Urinary bladder (tissue), 3 donors: ENCODE measurements at regions not wholly inside any gene's neighbourhood (a gene's known extent, or its start where the extent isn't known, plus 50 kb on each side); places are given as distances from the start of the nearest gene placed in this dataset.

ENCODE experiments used
- DNase-seq: peaks from one replicate; pipeline ENCODE4 v3.0.0-alpha.2; 2015; ENCODE audit errors: extremely low spot score
- H3K27ac ChIP-seq: one replicate; pipeline ENCODE4 v1.5.1; 2013; ENCODE audit warnings: low read depth, mild to moderate bottlenecking, moderate library complexity
- H3K36me3 ChIP-seq: one replicate; pipeline ENCODE4 v1.6.1; 2013; ENCODE audit warnings: mild to moderate bottlenecking, moderate library complexity; ENCODE audit not compliant: insufficient read depth
- H3K4me1 ChIP-seq: one replicate; pipeline ENCODE4 v1.6.1; 2013; ENCODE audit warnings: mild to moderate bottlenecking, moderate library complexity; ENCODE audit not compliant: insufficient read depth
- H3K4me3 ChIP-seq: one replicate; pipeline ENCODE4 v1.5.1; 2013; ENCODE audit warnings: low read depth, low read length
- WGBS: extraction: QIAGEN DNeasy Blood & Tissue Kit; methylation state at CpG from one replicate; pipeline ENCODE4 v1.1.7; 2013; 5-methylcytosine and 5-hydroxymethylcytosine counted together
- donor health status: healthy with polysubstance abuse.
- donor health status: healthy.

DNA sequence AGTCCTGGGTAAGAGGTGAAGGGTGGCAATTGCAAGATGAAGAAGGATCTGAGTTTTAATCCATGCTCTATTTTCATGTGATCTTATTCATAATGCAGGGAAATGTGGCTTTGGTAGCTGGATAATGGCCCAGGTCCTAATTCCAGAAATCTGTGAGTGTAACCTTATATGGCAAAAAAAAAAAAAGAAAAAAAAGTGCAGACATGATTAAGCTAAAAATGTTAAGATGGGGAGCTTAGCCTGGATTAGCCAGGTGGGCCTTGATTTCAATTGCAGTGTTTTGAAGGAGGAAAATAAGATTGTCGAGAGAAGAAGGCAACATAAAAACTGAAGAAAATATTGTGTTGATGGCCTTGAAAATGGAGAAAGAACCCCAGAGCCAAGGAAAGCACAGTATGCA, 867.7 kb upstream of the HS3ST1 start:
- no peak for DNase-seq
- Histone ChIP-seq H3K27ac (no peak overlapping the region), H3K36me3 (no peaks in the 10 kb centered on the region), H3K4me1 (no peaks in the 10 kb centered on the region), H3K4me3 (no peak overlapping the region)
- WGBS = 52% methylated on average over 1 of the region's 1 CpG

- H3K27ac ChIP-seq = no peak overlapping the region
- H3K4me3 ChIP-seq = no peak overlapping the region
- no peaks in the 10 kb centered on the region for H3K4me1 ChIP-seq
- WGBS = 97% methylated on average over 1 of the region's 1 CpG
- no peak for DNase-seq
- H3K36me3 ChIP-seq = no peaks in the 10 kb centered on the region
Measured at GRCh38 chr4:12293906-12294525, 865.3 kb upstream of the HS3ST1 start.

GRCh38 chr4:12286351-12286750, 857.7 kb upstream of the HS3ST1 start:
- H3K36me3 ChIP-seq = no peaks in the 10 kb centered on the region
- H3K27ac ChIP-seq = no peak overlapping the region
- no peak for DNase-seq
- H3K4me1 ChIP-seq = no peaks in the 10 kb centered on the region
- WGBS = 85% methylated on average over 5 of the region's 5 CpGs
- no peak overlapping the region for H3K4me3 ChIP-seq

- 50% methylated on average over 4 of the region's 4 CpGs for WGBS
Measured at GRCh38 chr4:12270546-12270945, 841.9 kb upstream of the HS3ST1 start.

GRCh38 chr4:12265554-12265953, 836.9 kb upstream of the HS3ST1 start:
- no peak for DNase-seq
- no peaks in the 10 kb centered on the region for H3K36me3 ChIP-seq
- no peak overlapping the region for H3K4me3 ChIP-seq
- H3K27ac ChIP-seq = no peak overlapping the region
- H3K4me1 ChIP-seq = no peaks in the 10 kb centered on the region
- WGBS = 90% methylated on average over 2 of the region's 2 CpGs

More at GRCh38 chr4:12270546-12270945, 841.9 kb upstream of the HS3ST1 start:
- Histone ChIP-seq H3K4me1 (no peaks in the 10 kb centered on the region), H3K36me3 (no peaks in the 10 kb centered on the region), H3K4me3 (no peak overlapping the region), H3K27ac (no peak overlapping the region)
- no peak for DNase-seq

DNA sequence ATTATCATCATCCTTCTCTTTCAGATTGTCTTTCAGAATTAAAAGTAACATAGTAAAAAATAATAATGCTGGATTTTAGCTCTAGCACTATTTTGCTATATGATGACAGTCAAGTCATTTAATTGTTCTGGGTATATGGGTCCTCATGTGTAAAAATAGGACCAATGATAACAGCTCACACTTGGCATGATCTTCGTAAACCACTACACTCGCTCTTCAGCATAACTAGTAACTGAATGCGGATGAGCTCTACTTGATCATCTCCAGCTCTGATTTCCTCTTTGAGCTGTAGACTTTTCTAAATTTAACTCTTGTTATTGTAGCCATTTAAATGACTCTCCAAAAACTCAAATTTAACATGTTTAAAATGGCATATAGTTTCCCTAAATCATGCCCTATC, 831.8 kb upstream of the HS3ST1 start:
- Histone ChIP-seq H3K4me1 (no peaks in the 10 kb centered on the region), H3K4me3 (no peak overlapping the region), H3K36me3 (no peaks in the 10 kb centered on the region), H3K27ac (no peak overlapping the region)
- WGBS = 86% methylated on average over 3 of the region's 3 CpGs
- DNase-seq = no peak

DNA sequence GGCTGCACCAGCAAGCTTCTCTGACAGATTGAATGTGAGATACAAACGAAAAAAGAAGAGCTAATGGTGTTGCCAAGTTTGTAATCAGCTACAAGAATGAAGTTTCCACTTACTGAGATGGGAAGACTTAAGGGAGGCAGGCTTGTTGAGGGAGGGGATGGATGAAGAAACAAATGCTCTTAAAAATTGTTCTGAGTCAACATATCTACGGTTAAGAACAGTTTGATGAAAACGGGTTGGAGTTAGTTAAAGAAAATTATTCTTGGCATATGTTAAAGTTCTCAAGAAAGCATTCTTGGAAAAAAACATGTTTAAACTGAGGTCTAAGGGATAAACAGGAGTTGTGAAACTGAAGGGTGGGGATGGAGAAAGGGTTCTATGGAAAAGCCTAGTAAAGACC, 816.3 kb upstream of the HS3ST1 start:
- no peak overlapping the region for H3K27ac ChIP-seq
- no peak overlapping the region for H3K4me3 ChIP-seq
- no peaks in the 10 kb centered on the region for H3K4me1 ChIP-seq
- WGBS = 41% methylated on average over 3 of the region's 3 CpGs
- DNase-seq = no peak
- H3K36me3 ChIP-seq = no peaks in the 10 kb centered on the region

GRCh38 chr4:12242354-12242753, 813.7 kb upstream of the HS3ST1 start:
- Histone ChIP-seq H3K27ac (no peak overlapping the region), H3K36me3 (no peaks in the 10 kb centered on the region), H3K4me3 (no peak overlapping the region), H3K4me1 (no peaks in the 10 kb centered on the region)
- 80% methylated on average over 2 of the region's 2 CpGs for WGBS
- DNase-seq = no peak

DNA sequence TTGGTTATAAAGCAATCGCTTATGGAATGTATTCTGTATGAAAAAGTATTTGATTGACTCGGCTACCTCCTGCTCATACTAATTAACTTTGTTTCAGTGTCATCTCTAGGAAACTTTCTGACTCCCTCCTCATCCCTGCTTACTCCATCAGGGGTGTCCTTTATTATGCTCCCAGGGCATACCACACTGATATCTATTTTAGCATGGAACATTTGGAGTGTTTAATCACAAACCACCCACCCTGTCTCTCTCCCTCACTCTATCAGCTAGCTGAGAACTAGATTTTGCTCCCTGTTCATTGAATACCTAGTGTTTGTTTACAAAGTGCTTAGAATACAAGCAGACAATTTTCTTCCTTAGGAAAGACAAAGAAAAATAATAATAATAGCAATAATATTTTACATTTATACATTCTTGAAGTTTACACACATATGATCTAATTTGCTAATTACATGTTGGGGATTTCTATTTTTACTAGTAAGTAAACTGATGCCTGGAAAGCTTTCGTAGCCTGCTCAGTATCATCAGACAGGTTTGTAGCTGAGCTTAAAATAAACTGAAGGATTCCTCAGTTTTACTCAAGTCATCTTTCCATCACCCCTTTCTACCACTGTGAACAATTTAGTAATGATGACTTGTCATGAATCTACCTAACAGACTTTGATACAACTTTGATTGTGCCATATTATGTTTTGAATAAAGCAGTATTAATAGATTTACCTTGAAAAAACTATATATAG, 811.4 kb upstream of the HS3ST1 start:
- H3K36me3 ChIP-seq = no peaks in the 10 kb centered on the region
- 61% methylated on average over 3 of the region's 3 CpGs for WGBS

GRCh38 chr4:12231098-12231497, 802.4 kb upstream of the HS3ST1 start:
- 38% methylated on average over 6 of the region's 6 CpGs for WGBS
- H3K4me3 ChIP-seq = no peak overlapping the region
- no peak overlapping the region for H3K27ac ChIP-seq
- H3K36me3 ChIP-seq = no peaks in the 10 kb centered on the region
- no peaks in the 10 kb centered on the region for H3K4me1 ChIP-seq
- no peak for DNase-seq

More for the DNA sequence above, 811.4 kb upstream of the HS3ST1 start:
- no peaks in the 10 kb centered on the region for H3K4me1 ChIP-seq
- DNase-seq = no peak
- no peak overlapping the region for H3K4me3 ChIP-seq
- H3K27ac ChIP-seq = no peak overlapping the region

GRCh38 chr4:12221031-12221430, 792.3 kb upstream of the HS3ST1 start:
- no peak for DNase-seq
- no peak overlapping the region for H3K4me3 ChIP-seq
- WGBS = 83% methylated on average over 2 of the region's 2 CpGs
- no peaks in the 10 kb centered on the region for H3K36me3 ChIP-seq
- H3K4me1 ChIP-seq = no peaks in the 10 kb centered on the region
- H3K27ac ChIP-seq = no peak overlapping the region

DNA sequence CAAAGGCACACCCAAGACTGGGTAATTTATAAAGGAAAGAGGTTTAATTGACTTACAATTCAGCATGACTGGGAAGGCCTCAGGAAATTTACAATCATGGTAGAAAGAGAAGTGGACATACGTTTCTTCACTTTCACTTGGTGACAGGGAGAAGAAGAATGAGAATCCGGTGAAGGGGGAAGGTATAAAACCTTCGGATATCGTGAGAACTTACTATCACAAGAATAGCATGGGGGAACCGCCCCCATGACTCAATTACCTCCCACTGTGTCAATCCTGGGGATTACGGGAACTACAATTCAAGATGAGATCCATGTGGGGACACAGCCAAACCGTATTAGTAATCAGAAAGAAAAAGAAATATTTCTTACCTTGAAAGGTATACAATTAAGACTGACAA, 782.9 kb upstream of the HS3ST1 start:
- DNase-seq = no peak
- Histone ChIP-seq H3K4me3 (no peak overlapping the region), H3K27ac (no peak overlapping the region), H3K36me3 (no peaks in the 10 kb centered on the region), H3K4me1 (no peaks in the 10 kb centered on the region)
- WGBS = 80% methylated on average over 7 of the region's 7 CpGs

DNA sequence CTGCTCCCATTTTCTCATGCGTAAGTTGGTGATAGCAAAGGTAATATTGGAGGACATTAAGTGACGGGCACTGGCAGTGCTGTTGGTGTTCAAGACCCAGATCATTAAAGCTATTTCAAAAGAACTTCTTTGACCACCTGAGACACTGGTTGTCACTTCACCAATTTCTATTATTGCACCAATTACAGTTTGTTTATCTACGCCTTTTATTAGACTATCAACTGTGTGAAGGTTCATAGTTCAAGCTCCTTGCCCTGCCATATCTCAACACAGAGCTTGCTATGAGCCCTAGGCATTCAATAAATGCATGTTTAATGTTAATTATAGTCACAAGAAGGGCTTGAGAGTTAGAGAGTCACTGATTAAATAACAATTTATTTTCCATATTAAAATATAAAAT, 778.7 kb upstream of the HS3ST1 start:
- 96% methylated on average over 3 of the region's 3 CpGs for WGBS

DNA sequence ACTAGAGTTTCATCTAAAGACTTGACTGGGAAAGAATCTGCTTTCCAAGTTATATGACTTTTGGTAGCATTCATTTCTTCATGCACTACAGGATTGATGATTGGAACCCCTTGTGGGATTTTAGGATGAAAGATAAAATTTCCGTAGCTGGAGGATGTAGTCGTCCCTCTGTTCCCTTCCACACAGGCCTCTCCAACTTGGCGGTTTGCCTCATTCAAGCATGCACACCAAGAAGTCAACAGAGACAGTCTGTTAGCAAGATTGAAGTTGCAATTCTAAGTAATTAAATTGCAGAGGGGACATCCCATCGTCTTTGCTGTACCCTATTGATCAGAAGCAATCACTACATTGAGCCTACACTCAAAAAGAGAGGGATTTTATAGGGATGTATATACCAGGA, 777.4 kb upstream of the HS3ST1 start:
- no peak for DNase-seq
- Histone ChIP-seq H3K4me3 (no peak overlapping the region), H3K36me3 (no peaks in the 10 kb centered on the region), H3K27ac (no peak overlapping the region), H3K4me1 (no peaks in the 10 kb centered on the region)
- WGBS = 71% methylated on average over 4 of the region's 4 CpGs

More for the DNA sequence above, 778.7 kb upstream of the HS3ST1 start:
- no peaks in the 10 kb centered on the region for H3K4me1 ChIP-seq
- no peaks in the 10 kb centered on the region for H3K36me3 ChIP-seq
- no peak for DNase-seq
- no peak overlapping the region for H3K27ac ChIP-seq
- no peak overlapping the region for H3K4me3 ChIP-seq
